SIG-M5 (cell line): ENCODE measurements at regions not wholly inside any gene's neighbourhood (a gene's known extent, or its start where the extent isn't known, plus 50 kb on each side); places are given as distances from the start of the nearest gene placed in this dataset.
"Not testable (repeated sequence)": the region's sequence is repeated elsewhere in the genome, so short reads cannot be mapped to it uniquely, and the experiment has no call there.

Experiments
- DNase-seq: peaks from one replicate; lab custom pipeline; 2025; lab: John Stamatoyannopoulos, UW

DNA sequence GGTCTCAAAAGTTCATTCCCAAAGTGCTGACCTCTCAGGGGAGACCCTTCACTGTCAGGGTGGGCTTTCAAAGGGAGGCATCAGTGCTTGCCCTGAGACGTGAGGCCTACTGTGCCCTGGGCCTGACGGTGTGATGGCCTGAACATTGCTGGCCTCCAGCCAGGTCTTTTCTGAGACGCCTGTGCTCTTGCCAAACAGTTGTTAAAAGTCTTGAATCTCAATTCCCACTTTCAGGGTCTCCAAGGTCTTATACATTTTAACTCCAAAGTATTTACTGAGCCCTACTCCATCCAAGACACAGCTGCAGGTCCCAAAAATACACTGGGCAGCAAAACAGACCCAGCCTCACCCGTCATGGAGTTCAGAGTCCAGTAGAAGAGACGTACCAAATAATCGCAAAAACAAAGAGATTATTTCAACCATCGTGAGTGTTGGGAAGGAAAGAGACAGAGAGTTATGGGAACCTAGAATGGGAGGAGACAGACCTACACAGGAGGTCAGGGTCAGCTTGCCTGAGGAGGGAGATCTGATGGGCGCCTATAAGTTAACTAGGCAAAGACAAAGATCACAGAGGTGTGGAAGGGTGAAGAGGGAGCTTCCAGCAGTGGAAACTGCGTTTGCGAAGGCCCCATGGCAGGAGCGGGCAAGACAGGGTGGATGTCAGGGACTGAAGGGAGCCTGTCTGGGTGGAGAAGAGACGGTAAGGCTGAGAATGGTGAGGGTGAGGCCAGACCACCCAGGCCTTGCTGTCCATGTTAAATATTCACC is 446.3 kb downstream of the PREX1 start:
- no peak for DNase-seq

DNA sequence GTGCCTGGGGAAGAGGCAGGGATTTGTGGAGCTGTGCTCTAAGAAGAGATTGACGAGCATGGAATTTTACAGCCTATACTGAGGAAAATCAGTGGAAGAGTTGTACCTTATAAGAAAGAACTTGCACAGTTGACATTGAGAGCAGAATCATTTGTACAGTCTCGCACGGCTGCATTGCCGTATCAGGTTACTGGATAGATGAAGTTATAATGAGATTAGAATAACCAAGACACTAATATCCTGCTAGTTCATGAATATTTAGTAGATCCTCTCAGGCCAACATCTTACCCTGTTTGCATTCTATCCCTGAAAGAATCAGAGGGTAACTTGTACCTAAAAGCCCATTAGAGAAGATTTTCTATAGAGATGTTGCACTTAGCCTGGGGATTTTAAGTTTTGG is 447.1 kb downstream of the PREX1 start:
- DNase-seq: no peak

DNA sequence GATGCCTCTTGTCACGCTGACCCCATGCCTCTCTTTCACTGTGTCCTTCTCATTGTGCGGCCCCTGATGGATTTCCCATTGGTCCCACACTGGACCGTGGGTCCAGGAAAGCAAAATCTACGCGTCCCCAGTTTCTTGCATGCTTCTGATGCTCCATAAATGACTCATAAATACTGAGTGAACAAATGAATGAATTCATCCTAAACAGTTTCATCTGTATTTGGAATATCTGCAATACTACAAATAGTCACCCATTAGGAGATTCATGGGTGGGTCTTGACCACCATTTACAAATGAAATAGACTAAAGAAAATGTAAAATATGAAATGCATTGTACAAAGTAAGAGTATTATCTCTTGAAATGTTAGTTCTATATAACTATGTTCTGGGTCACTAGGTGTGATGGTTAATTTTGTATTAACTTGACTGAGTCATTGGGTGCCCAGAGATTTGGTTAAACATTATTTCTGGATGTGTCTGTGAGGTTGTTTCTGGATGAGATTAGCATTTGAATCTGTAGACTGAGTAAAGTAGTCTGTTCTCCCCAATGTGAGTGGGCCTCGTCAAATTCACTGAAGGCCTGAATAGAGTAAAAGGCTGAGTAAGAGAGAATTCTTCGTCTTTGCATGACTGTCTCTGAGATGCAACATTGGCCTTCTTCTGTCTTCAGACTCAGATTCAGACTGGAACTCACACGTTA is 448.7 kb downstream of the PREX1 start:
- no peak for DNase-seq

DNA sequence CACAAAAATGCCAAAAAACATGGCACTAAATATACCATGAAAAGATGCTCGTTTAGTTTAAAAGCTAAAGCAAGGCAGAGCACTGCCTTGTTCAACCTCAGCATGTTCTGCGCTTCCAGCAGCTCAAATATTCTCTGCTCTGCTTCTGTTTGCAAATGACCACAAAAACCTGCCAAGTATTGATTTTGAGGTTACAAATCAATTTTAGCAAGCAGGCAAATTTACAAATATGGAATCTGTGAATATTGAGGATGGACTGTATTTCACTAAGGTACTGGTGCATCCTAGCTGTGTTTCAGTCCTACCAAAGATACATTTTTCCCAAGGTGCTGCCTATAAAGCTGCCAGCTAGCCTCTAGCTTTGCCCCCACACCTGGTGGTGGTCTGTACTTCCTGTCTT is 449.9 kb downstream of the PREX1 start:
- DNase-seq: no peak

DNA sequence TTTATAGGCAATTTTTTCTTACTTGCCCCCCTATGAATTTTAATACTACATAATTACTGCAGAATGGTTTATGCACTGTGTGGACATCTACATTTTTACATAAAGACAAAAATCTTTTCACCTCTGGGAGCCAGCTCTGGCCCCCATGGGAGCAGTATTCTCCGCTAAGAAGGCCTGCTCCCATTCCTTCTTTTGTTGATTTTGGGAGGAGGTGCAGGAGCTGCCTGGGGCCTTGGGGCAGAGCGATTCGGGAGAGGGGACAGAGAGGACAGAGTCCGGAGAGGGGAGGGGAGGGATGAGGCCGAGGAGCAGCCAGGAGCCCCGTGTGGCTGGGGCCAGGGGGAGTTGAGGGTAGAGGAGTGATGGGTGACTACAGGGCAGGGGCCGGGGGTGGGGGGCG is 452.0 kb downstream of the PREX1 start:
- DNase-seq: no peak

DNA sequence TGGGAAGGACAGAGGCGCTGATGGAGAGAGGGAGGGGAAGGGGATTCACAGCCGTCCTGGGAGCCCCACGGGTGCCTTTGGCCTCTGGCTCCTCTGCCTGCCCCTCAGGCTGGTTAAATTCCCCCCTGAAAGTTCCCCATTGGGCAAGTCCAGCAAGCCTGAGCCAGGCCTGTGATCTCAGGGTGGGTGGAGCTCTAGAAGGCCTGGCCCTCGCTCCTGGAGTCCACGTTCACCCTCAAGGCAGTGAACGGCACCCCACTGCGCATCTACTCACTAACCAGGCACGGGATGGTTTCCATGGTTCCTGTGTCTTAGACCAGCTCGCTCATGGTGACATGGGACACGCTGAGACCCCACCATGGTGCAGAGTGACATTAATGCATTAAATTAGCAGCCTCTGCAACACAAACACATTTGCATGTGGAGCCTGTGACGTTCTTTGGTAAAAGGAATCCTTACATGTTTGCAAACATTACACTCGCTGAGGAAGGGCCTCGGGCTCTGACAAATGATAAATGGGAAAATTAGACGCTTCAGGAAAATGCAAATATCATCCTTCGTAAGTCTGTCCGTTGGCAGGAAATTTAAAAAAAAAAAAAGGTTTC is 452.7 kb downstream of the PREX1 start:
- DNase-seq: no peak

DNA sequence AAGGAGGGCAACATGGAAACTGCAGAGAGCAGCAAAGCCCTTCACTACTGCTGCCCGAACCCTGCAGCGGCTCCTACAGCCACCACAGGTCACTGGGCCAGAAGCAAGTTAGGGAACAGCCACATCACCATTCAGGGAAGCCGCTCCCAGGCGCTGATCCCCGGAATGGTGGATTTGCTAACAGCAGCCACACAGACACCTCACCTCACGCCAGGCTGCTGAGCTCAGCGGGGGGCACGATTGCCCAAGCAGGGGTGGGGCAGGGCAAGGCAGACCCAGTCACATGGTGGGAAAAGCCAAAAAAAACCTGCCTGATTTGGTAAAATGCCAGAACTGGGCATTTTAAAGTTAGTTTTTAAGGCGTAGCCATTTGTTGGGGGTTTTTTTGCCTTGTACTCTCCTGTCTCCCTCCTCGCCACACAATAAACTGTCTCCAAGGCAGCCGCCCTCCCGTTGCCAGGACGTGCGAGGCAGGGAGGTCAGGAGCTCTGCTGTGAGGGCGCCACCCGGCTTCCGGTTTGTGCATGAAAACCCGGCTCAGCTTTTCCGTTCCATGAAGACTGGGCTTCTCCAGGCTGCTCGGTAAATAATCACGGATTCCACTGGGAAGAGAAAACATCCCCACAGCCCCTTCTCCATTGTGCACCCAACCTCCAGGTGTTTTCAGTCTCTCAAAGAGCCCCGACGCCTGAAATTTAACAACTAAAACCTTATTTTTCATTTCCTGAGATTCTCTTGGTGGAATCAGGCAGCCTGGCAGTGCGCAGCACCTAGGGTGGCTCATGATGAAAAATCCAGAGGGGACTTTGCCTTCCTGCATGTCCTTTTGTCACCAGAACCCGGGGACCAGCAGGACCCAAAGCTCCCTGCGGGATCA is 453.5 kb downstream of the PREX1 start:
- DNase-seq: not testable (repeated sequence)

DNA sequence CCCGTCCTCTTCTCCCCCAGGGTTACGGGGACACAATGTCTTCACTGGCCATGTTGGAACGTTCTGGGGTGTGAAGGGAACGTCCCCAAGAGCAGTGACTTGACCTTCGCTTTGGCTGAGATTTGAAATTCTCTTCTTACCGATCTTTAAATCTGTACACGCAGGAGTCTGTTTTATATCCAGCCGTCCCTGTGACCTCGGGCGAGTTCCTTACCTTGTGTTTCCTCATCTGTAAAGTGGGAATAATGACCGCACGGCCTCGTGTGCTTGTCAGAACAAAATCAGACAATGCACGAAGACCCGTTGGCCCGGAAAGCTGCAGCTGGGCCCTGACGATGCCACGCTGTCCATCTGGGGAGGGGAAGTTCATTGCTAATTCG is 454.3 kb downstream of the PREX1 start:
- no peak for DNase-seq

DNA sequence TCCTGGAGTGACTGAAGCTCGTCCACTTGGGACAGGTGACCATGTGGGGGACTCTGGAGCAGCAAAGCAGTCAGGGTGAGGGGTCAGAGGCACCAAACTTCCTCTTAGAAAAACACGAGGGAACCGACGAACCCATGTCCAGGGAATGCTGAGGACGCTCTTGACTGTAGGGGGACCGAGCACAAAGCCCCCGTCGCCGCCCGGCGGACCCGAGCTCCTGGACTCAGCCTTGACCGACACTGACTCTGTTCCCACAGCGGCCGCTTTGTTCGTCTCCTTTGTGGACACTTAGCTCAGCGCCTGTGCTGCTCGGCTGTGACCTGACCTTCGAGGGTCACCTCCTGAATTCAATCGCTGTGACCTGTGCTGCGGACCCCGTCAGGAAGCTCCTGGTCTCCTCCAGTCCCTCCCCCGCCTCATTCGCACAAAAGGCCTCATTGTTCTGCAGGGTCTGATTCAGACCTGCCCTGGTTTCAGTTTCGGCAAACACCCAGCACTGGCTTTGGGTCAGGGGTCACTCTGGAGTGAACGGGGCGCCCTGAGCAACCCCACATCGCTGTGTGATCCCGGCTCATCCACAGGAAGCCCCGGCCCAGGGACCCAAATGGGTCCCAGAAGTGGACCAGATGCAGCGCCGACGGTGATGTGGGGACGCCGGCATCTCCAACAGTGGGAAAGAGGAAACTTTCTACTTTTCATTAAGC is 454.8 kb downstream of the PREX1 start:
- DNase-seq: not testable (repeated sequence)

DNA sequence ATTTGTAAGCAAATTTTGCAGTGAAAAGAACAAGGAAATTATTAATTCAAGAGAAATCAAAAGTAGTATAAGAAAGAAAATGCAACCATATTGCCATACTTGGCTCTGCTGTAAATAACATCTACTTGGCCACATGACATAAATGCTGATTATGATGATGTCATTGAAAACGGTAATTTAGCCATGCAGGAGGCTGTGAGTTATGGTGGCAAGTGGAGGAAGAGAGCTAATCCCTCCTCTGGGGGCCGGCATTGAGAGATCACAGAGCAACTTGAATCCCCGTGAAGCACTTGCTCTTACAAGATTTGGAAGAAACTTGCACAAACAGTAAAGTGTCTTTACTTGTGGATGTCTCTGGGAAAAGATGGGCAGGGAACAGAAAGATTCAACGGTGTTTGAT is 456.6 kb downstream of the PREX1 start:
- no peak for DNase-seq

DNA sequence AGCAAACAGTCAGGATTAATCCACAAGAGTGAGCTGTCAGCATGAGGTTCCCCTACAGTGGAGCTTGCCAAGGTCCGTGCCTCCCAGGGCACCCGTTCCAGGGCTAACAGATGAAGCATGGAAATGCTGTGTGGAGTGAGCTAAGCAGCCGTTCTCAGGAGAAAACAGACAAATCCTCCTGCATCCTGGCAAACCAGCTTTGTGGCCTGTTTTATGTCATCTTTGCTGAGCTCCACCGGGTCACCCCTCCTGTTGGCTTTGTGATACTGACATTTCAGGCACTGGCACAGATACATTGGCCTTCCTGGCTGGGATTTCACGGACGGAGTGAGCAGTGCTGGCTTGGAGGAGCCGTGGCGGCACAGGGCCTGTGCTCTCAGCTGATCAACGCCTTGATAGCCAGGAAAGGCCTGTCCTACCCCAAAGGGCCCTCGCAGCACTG is 459.2 kb downstream of the PREX1 start:
- DNase-seq: not testable (repeated sequence)

DNA sequence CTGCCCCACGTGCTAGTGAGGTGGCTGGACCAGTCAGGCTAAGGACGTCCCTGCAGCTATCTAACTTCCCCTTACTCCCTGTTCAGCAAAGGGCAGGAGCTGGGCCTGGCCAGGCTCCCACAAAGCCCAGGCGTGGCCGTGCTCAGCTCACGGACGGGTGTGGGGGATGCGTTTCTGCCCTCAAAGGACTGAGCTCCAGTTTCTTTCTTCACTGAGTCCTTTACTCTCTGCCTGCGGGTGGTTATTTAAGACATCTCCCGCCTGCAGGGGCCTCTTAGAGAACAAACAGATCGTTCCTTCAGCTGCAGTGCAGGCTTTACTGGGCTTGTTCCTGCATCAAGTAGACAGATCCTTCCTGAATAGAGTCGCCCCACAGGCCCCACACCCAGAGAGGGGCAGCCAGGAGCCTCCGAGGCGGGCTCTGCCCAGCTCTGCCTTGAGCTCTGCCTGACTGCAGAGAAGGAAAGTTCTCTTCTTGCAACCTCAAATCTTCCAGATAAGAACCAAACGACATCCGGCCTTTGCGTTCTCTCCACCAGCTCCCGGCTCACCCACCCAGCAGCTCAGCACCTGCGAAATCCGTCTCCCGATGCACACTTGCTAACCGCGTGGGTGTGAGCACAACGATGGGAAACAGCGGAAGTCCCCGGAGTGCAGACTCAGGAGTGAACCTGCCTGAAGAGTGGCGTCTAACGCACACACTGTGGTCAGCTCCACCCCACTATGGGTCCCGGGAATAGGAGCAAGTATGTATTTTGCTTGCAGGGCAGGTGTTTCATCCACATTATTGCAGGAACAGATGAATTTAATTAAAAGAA is 460.0 kb downstream of the PREX1 start:
- not testable (repeated sequence) for DNase-seq

DNA sequence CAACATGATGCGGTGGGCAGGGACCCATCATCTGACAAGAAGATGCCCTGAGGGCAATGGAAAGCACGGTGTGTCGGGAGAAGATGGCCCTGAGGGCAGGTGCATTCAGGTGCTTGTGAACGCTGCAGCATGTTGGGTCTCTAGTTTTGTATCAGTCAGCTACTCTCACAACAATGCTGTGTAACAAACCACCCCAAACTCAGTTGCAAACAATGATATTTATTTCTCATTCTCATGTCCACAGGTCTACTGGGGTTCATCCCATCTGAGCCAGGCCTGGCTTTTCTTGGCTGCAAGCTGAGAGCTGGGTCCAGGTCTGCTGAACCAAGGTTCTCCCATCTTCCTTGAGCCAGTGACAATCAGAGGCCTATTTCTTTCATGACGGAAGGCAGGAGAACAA is 461.6 kb downstream of the PREX1 start:
- no peak for DNase-seq

DNA sequence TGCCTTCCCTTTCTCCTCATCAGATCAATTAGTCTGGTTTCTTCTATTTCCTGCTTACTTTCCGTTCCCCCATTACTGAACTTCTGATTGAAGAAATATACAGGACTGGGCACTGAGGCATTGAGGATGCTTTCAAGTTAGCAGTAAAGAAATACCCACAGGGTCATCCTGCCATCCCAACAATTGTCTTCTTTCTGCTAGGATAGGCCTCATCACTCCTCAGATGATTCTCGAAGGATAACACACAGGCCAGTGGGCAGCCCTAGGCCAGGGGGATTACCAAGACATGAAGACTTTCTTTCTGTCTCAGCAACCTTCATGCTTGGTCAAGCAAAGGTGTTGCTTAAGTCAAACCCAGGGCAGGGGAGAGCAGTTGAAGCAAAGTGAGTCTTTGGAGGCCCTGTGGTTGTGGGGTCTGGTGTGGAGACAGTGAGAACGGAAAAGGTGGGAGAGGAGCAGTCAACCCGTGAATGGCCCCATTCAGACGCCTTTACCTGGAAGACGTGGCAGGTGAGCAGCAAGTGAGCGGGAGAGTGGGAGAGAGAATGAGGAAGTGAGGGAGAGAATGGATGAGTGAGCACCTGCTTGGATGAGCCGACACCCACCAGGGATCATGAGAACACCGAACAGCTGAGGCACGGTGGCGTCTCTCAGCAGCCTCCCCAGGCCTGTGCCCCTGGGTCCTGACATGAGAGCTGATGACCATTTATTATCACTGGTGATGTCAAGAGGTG is 462.9 kb downstream of the PREX1 start:
- no peak for DNase-seq

DNA sequence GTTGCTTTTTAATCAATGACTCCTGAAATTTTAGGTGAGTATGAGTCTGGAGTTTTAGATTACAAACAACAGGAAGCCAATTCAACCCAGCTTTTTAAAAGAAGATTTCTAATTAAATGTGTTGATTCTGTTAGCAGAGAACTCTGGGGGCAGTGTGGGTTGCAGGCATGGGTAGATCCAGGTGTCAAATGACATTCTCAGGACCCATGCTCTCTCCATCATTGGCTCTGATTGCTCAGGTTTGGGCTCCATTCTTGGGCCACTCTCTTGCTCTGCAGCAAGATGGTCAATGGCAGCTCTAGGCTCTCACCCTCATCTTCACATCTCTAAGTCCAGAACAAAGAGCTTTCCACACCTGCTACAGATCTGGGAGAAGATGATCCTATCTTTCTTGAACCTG is 463.7 kb downstream of the PREX1 start:
- DNase-seq: no peak

DNA sequence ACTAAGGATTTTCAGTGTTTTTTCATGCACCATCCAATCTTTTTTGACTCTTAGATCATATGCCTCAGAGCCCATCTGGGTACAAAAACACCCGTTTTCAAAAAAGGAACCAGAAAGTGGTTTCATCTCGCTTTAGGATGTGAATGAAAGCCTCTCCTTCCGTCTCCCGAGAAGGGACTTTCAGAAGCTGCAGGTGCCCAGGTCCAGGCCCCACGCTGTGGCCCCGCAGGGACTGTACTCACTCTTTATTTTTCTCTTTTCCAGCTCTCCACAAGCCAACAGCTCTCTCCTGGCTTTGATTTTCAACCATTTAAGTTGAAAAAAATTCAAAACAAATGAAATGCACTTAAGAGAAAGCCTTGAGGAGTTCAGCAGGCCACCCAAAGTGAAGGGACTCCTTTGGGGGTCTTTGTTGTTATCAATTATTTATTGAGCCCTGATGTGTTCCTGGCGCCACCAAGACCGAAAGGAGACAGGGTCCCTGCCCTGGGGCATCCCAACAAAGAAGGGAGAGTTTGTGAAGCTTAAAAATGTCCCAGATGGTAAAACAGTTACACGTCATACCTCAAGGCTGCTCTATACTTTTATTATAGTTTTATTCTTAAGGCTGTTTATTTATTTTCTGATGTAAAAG is 467.3 kb downstream of the PREX1 start:
- no peak for DNase-seq

DNA sequence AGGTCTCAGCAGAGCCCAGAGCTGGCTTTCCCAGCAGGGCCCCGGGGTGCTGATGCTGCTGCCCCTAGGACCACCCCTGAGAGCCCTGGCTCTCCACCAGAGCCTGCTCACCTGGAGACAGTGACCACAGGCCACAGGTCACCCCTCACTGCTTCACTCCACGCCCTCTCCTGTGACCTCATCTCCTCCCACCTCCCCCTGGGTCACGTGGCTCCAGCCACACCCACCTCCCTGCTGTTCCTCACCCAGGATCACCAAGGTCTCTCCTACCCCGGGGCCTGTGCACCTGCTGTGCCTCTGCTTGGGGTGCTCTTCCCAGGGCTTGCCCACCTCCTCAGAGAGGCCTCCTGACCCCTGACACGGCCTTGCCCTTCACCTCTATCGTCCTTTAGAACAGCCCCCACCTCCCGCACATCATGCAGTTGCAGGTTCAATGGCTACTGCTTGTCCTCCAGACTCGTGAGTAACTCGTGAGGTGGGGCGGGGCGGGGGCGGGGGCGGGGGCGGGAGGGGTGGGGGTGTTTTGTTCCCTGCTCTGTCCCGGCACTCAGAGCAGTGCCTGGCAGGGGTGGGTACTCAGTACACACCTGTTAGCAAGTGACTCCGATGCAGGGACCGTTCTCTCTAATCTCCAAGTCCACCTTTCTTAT is 468.0 kb downstream of the PREX1 start:
- no peak for DNase-seq

DNA sequence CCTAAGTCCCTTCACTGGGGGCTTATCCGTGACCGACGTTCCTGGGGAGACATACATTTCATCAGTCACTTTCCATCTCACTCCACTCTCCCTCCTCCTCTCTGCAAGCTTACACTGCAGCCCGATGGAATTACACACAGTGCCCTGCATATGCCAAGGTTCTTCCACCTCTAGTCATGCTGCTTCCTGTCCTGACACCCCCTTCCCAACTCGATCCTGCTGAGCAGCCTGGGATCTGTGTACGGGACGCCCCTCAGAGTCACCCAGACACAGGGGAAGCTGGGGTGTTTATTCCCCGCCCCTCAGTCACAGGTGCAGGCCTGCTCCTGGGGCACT is 468.8 kb downstream of the PREX1 start:
- DNase-seq: not testable (repeated sequence)
